ENCODE measurements at regions not wholly inside any gene's neighbourhood (a gene's known extent, or its start where the extent isn't known, plus 50 kb on each side); places are given as distances from the start of the nearest gene placed in this dataset.
"Not testable (repeated sequence)": the region's sequence is repeated elsewhere in the genome, so short reads cannot be mapped to it uniquely, and the experiment has no call there.

- Histone ChIP-seq H3K36me3 (no peaks in the 10 kb centered on the region), H3K27me3 (no peaks in the 10 kb centered on the region), H3K9ac (ENCODE audit: low read depth in 2 of 2, low read length in 2 of 2) (no peak overlapping the region), H3K9me3 (no peaks in the 10 kb centered on the region), H3K27ac (no peak overlapping the region), H3K4me1 (no peaks in the 10 kb centered on the region), H3K4me3 (no peak overlapping the region)
- no peak for TF ChIP-seq CTCF (IDR thresholded peaks at IDR 0.05)
- intact Hi-C loops (cut with DNase I): no loop called here
- DNase-seq: no peak
Measured at GRCh38 chr9:16289639-16290038, 580.8 kb downstream of the BNC2 start.

- no peak for DNase-seq
Measured at GRCh38 chr9:16290169-16290568, 580.3 kb downstream of the BNC2 start.

GRCh38 chr9:16291921-16292320, 578.5 kb downstream of the BNC2 start:
- no peaks in the 10 kb centered on the region for H3K4me1 ChIP-seq
- no peak overlapping the region for H3K27ac ChIP-seq
- H3K27me3 ChIP-seq: no peaks in the 10 kb centered on the region
- no peak overlapping the region for H3K9ac ChIP-seq (ENCODE audit: low read depth in 2 of 2, low read length in 2 of 2)
- no peak for TF ChIP-seq CTCF (IDR thresholded peaks at IDR 0.05)
- H3K4me3 ChIP-seq: no peak overlapping the region
- intact Hi-C loops (cut with DNase I): no loop called here
- H3K9me3 ChIP-seq: no peaks in the 10 kb centered on the region
- no peak for DNase-seq
- no peaks in the 10 kb centered on the region for H3K36me3 ChIP-seq

More at GRCh38 chr9:16290169-16290568, 580.3 kb downstream of the BNC2 start:
- intact Hi-C loops (cut with DNase I): no loop called here
- H3K4me1 ChIP-seq: no peaks in the 10 kb centered on the region
- H3K4me3 ChIP-seq: no peak overlapping the region
- H3K9ac ChIP-seq (ENCODE audit: low read depth in 2 of 2, low read length in 2 of 2): no peak overlapping the region
- H3K27ac ChIP-seq: no peak overlapping the region
- no peaks in the 10 kb centered on the region for H3K36me3 ChIP-seq
- H3K27me3 ChIP-seq: no peaks in the 10 kb centered on the region
- TF ChIP-seq CTCF (IDR thresholded peaks at IDR 0.05): no peak
- no peaks in the 10 kb centered on the region for H3K9me3 ChIP-seq

- TF ChIP-seq CTCF (IDR thresholded peaks at IDR 0.05): no peak
- Histone ChIP-seq H3K9ac (ENCODE audit: low read depth in 2 of 2, low read length in 2 of 2) (no peak overlapping the region), H3K36me3 (no peaks in the 10 kb centered on the region), H3K9me3 (no peaks in the 10 kb centered on the region), H3K27ac (no peak overlapping the region), H3K4me3 (no peak overlapping the region), H3K27me3 (no peaks in the 10 kb centered on the region), H3K4me1 (no peaks in the 10 kb centered on the region)
- DNase-seq: no peak
- intact Hi-C loops (cut with DNase I): no loop called here
Measured at GRCh38 chr9:16293610-16294009, 576.9 kb downstream of the BNC2 start.

- Histone ChIP-seq H3K27ac (no peak overlapping the region), H3K36me3 (no peaks in the 10 kb centered on the region), H3K9me3 (no peaks in the 10 kb centered on the region), H3K9ac (ENCODE audit: low read depth in 2 of 2, low read length in 2 of 2) (no peak overlapping the region), H3K27me3 (no peaks in the 10 kb centered on the region), H3K4me1 (no peaks in the 10 kb centered on the region), H3K4me3 (no peak overlapping the region)
- DNase-seq: no peak
- intact Hi-C loops (cut with DNase I): no loop called here
- no peak for TF ChIP-seq CTCF (IDR thresholded peaks at IDR 0.05)
Measured at GRCh38 chr9:16294133-16294770, 576.2 kb downstream of the BNC2 start.

- H3K36me3 ChIP-seq; H3K4me3 ChIP-seq; H3K9me3 ChIP-seq; H3K4me1 ChIP-seq; H3K9ac ChIP-seq (ENCODE audit: low read depth in 2 of 2, low read length in 2 of 2); H3K27ac ChIP-seq; H3K27me3 ChIP-seq; DNase-seq; intact Hi-C loops (cut with DNase I): not testable (repeated sequence)
Measured at GRCh38 chr9:16294940-16295339, 575.5 kb downstream of the BNC2 start.

- H3K4me1 ChIP-seq; intact Hi-C loops (cut with DNase I); H3K27me3 ChIP-seq; H3K9me3 ChIP-seq; H3K27ac ChIP-seq; H3K4me3 ChIP-seq; H3K36me3 ChIP-seq; DNase-seq; H3K9ac ChIP-seq (ENCODE audit: low read depth in 2 of 2, low read length in 2 of 2): not testable (repeated sequence)
Measured at GRCh38 chr9:16299368-16299767, 571.1 kb downstream of the BNC2 start.
